Heart right ventricle (tissue), 16 donors: ENCODE measurements at regions not wholly inside any gene's neighbourhood (a gene's known extent, or its start where the extent isn't known, plus 50 kb on each side); places are given as distances from the start of the nearest gene placed in this dataset.

Source experiments
- ATAC-seq, 8 donors: fragments of 200-7000 bp; cut with Tn5 transposase; one replicate each; pipeline ENCODE4 v1.9.1; 2020; ENCODE audit warnings: mild to moderate bottlenecking in 8 of 8, moderate library complexity in 8 of 8, moderate number of reproducible peaks in 1 of 8
- DNase-seq, 2 donors: peaks; one replicate each; pipeline ENCODE4 v3.0.0-alpha.2; 2020
- H3K27ac ChIP-seq, 10 donors: fragments of 200-600 bp; sonication (generic) in 2 of 10; one replicate each; pipeline versions ENCODE4 v1.5.0 to v1.8.0; 2020 to 2022; ENCODE audit warnings: mild to moderate bottlenecking in 3 of 10
- H3K27me3 ChIP-seq, 7 donors: fragments of 200-600 bp; one replicate each; pipeline ENCODE4 v1.8.0; 2021 to 2022; ENCODE audit warnings: mild to moderate bottlenecking in 2 of 7
- H3K36me3 ChIP-seq, 9 donors: fragments of 200-600 bp; sonication (generic) in 1 of 9; one replicate each; pipeline versions ENCODE4 v1.5.0 to v1.8.0; 2020 to 2022; ENCODE audit warnings: mild to moderate bottlenecking in 2 of 9
- H3K4me1 ChIP-seq, 9 donors: fragments of 200-600 bp; sonication (generic) in 1 of 9; one replicate each; pipeline versions ENCODE4 v1.5.0 to v1.8.0; 2020 to 2022; ENCODE audit warnings: mild to moderate bottlenecking in 4 of 9
- H3K4me3 ChIP-seq, 10 donors: fragments of 200-600 bp; sonication (generic) in 2 of 10; one replicate each; pipeline versions ENCODE4 v1.5.0 to v1.8.0; 2020 to 2022; ENCODE audit warnings: mild to moderate bottlenecking in 7 of 10, moderate library complexity in 2 of 10
- H3K9me3 ChIP-seq, 11 donors: fragments of 200-600 bp in 10 of 11; sonication (generic) in 2 of 11; one replicate each; pipeline versions ENCODE4 v1.5.0 to v1.8.0; 2013 to 2022; ENCODE audit warnings: mild to moderate bottlenecking in 2 of 11, control low read depth in 1 of 11, moderate library complexity in 1 of 11
- CTCF ChIP-seq, 9 donors: fragments of 200-600 bp; sonication (generic) in 2 of 9; IDR thresholded peaks; one replicate each; pipeline versions ENCODE4 v1.5.0 to v1.8.0; 2021 to 2022; ENCODE audit warnings: antibody characterized with exemption in 9 of 9, mild to moderate bottlenecking in 5 of 9, moderate library complexity in 1 of 9
- WGBS, 2 donors: extraction: QIAGEN DNeasy Blood & Tissue Kit; methylation state at CpG; one replicate each; pipeline ENCODE4 v1.1.7; 2013; ENCODE audit warnings: inconsistent platforms in 1 of 2; 5-methylcytosine and 5-hydroxymethylcytosine counted together
- intact Hi-C, 10 donors: fragments of 100-400 bp; cut with DNase I; formaldehyde crosslinking; loops; one replicate each; pipeline versions ENCODE4 v1.11.1 to v1.14.2; 2022
- donor health status: Arrhythmogenic right ventricular cardiomyopathy.
- donor health status: ischemic (EF 13 %, LVEDD 7.1; RV severe dilation, severe dysfunction).
- donor health status: healthy with polysubstance abuse.
- donor health status: DM: no; HTN: yes; CAD: no.
- donor health status: DM: no; HTN: no; CAD: no.
- donor health status: ischemic (EF 25% LVEDD 6.9; RV normal size, moderate dysfunction).
- donor health status: ischemic (EF 25% LVEDD 5.7; RV mildly dilated, moderate dysfunction).
- donor health status: healthy.
- donor health status: DM: yes; HTN: yes; CAD: no.
- donor health status: Ischemic cardiomyopathy.
- donor health status: ischemic (EF 35%, LVEDD 5.7; RV mildly dilated, moderate dysfunction).
- donor health status: nonischemic (EF 11% LVEDD 7.7; RV severe dilation, severe dysfunction).
- donor health status: DM: yes; HTN: yes; CAD: no.
- donor health status: PGD.
- donor health status: ischemic (EF 29% LVEDD 5.4; RV normal size, mild dysfunction).
- donor health status: nonischemic (EF 23%, LVEDD 6.1; RV moderate dilation, normal function).

- TF ChIP-seq CTCF (IDR thresholded peaks at IDR 0.05), result no peak
Observed at GRCh38 chr6:105621564-105622175, 218.8 kb upstream of the PREP start.

GRCh38 chr6:105620878-105621277 lies 218.0 kb upstream of the PREP start:
- H3K4me1 ChIP-seq, result no peaks in the 10 kb centered on the region
- intact Hi-C loops, result no loop called here
- no peaks in the 10 kb centered on the region for H3K9me3 ChIP-seq
- H3K27me3 ChIP-seq, result no peaks in the 10 kb centered on the region
- DNase-seq, result no peak
- H3K36me3 ChIP-seq, result no peaks in the 10 kb centered on the region
- H3K27ac ChIP-seq, result no peak overlapping the region
- peak in 3 of 8 donors; percentile 19 to 80 (median 74) for ATAC-seq
- 74 to 76% methylated on average over 3 of the region's 3 CpGs for WGBS, 2 donors
- no peak for TF ChIP-seq CTCF (IDR thresholded peaks at IDR 0.05)
- H3K4me3 ChIP-seq, result no peak overlapping the region

More at GRCh38 chr6:105621564-105622175, 218.8 kb upstream of the PREP start:
- no peaks in the 10 kb centered on the region for H3K9me3 ChIP-seq
- peak overlapping the region in 1 of 10 donors; percentile 41 for H3K27ac ChIP-seq
- peak in 2 of 8 donors; percentile 30 to 41 for ATAC-seq
- H3K4me1 ChIP-seq, result no peaks in the 10 kb centered on the region
- H3K27me3 ChIP-seq, result no peaks in the 10 kb centered on the region
- no peak overlapping the region for H3K4me3 ChIP-seq
- intact Hi-C loops, result no loop called here
- no peak for DNase-seq
- H3K36me3 ChIP-seq, result no peaks in the 10 kb centered on the region
- 72 to 90% methylated on average over 6 of the region's 6 CpGs for WGBS, 2 donors

- no peaks in the 10 kb centered on the region for H3K27me3 ChIP-seq
- DNase-seq (no peak), ATAC-seq (no peak)
- H3K36me3 ChIP-seq, result no peaks in the 10 kb centered on the region
- no peak for TF ChIP-seq CTCF (IDR thresholded peaks at IDR 0.05)
- H3K4me1 ChIP-seq, result no peaks in the 10 kb centered on the region
- intact Hi-C loops, result no loop called here
- 81 to 83% methylated on average over 8 of the region's 8 CpGs for WGBS, 2 donors
- H3K9me3 ChIP-seq, result no peaks in the 10 kb centered on the region
- H3K27ac ChIP-seq, result no peak overlapping the region
- no peak overlapping the region for H3K4me3 ChIP-seq
Observed at GRCh38 chr6:105619971-105620741, 217.3 kb upstream of the PREP start.

GRCh38 chr6:105618247-105618646 lies 215.4 kb upstream of the PREP start:
- no peak overlapping the region for H3K27ac ChIP-seq
- H3K36me3 ChIP-seq, result no peaks in the 10 kb centered on the region
- 91 to 97% methylated on average over 1 of the region's 1 CpG for WGBS, 2 donors
- H3K9me3 ChIP-seq, result no peaks in the 10 kb centered on the region
- DNase-seq (no peak), ATAC-seq (no peak)
- TF ChIP-seq CTCF (IDR thresholded peaks at IDR 0.05), result no peak
- H3K4me1 ChIP-seq, result no peaks in the 10 kb centered on the region
- H3K4me3 ChIP-seq, result no peak overlapping the region
- no peaks in the 10 kb centered on the region for H3K27me3 ChIP-seq
- intact Hi-C loops, result no loop called here
